HG03097 (cell line): ENCODE measurements at regions not wholly inside any gene's neighbourhood (a gene's known extent, or its start where the extent isn't known, plus 50 kb on each side); places are given as distances from the start of the nearest gene placed in this dataset.
"Not testable (repeated sequence)": the region's sequence is repeated elsewhere in the genome, so short reads cannot be mapped to it uniquely, and the experiment has no call there.

Source experiments
- ATAC-seq: cut with Tn5 transposase; IDR thresholded peaks from one replicate; pipeline ENCODE4 v1.9.1; 2021; ENCODE audit not compliant: unreplicated experiment, low FRiP score

- ATAC-seq = no peak
These were observed 50.5 kb upstream of the FOXP2 start for GRCh38 chr7:114364151-114364550.

DNA sequence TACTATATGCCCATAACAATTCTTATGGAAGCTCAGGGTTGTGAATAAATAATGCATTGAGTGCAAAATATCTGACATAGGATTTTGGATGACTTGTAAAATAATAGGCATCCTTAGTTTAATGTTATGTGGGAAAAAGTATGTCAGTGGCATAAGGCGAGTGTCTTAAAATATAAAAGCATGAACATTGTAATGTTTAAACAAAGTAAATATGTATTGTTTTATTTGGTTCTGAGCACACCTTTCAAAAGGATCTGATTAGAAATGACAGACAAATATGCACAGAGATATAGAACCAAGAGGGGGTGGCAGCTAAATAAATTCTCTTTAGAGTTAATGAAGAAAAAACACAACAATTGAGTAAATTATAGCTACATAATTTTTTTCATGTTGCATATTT is 51.3 kb upstream of the FOXP2 start:
- ATAC-seq = no peak

DNA sequence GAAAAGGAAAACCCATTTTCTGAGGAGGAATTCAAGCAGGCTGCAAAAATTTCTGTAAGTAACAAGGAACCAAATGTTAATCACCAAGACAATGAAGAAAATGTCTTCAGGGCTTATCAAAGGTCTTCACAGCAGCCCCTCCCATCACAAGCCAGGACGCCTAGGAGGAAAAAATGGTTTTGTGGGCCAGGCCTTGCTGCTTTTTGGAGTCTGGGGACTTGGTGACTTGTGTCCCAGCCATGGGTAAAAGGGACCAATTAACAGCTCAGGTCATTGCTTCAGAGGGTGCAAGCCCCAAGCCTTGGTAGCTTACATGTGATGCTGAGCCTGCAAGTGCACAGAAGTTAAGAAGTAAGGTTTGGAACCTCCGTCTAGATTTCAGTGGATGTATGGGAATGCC is 55.7 kb upstream of the FOXP2 start:
- ATAC-seq = no peak

- no peak for ATAC-seq
These were observed 58.5 kb upstream of the FOXP2 start for GRCh38 chr7:114356133-114356532.

DNA sequence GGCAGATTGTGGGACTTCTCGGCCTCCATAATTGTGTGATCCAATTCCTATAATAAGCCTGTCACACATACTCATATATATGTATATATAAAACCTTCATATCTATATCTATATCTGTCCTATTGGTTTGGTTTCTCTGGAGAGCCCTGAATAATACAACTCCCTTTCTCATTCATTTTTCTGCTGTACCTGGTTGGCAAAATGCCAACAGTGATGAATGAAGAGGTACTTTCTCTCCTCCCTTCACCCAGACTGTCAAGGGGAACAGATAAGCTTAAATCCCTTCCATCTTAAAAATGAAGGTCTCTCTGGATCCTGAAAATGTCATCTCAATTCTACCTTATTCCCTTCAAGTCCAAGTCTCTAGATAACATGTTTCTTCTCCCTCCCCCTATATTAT is 60.3 kb upstream of the FOXP2 start:
- ATAC-seq = no peak

GRCh38 chr7:114345494-114345893 is 69.1 kb upstream of the FOXP2 start:
- ATAC-seq = no peak

GRCh38 chr7:114343949-114344708 is 70.5 kb upstream of the FOXP2 start:
- no peak for ATAC-seq

GRCh38 chr7:114342431-114343179 is 72.0 kb upstream of the FOXP2 start:
- ATAC-seq = no peak

DNA sequence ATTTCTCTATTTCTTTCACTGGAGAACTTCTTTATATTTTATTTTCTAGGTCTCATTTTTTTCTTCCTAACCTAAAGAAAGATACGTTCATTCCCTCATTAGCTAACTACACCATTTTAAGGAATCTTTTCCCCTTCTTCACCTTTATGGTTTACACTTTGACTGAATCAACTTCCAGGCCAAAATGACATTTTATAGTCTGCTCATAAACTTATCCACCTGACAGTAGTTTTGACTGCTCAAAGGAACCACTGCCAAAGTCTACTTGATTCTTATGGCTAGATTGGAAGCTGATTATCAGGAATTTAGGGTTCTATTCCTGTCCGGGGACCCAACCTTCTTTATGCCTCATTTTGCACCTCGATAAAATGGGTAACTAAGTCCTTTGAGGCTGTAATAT is 73.0 kb upstream of the FOXP2 start:
- ATAC-seq = no peak

DNA sequence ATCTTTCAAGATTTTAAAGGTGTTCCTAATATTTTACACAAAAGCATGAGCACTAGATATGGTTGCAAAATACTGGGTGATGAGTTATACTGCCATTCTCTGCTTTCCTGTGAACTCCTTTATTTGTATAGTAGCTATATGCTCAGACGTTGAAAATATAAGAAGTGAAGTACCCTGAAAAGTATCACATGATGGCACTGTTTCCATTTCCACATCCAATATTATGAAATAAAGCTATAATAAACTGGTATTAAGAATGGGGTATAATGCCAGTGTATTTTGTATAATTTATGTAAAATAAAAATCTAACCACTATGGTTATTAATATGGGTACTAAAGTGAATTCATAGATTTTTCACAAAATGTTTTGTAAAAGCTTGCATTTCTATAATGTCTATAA is 79.6 kb upstream of the FOXP2 start:
- no peak for ATAC-seq

DNA sequence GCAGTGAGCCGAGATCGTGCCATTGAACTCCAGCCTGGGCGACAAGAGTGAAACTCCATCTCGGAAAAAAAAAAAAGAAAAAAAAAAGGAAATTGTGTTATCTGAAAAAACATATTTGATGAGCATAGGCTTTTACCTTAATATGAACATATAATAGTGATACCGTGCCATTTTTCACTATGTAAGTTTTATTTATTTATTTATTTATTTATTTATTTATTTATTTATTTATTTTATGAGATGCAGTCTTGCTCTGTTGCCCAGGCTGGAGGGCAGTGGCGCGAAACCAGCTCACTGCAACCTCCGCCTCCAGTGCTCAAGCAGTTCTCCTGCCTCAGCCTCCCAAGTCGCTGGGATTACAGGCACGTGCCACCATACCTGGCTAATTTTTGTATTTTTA is 85.2 kb upstream of the FOXP2 start:
- ATAC-seq = not testable (repeated sequence)

DNA sequence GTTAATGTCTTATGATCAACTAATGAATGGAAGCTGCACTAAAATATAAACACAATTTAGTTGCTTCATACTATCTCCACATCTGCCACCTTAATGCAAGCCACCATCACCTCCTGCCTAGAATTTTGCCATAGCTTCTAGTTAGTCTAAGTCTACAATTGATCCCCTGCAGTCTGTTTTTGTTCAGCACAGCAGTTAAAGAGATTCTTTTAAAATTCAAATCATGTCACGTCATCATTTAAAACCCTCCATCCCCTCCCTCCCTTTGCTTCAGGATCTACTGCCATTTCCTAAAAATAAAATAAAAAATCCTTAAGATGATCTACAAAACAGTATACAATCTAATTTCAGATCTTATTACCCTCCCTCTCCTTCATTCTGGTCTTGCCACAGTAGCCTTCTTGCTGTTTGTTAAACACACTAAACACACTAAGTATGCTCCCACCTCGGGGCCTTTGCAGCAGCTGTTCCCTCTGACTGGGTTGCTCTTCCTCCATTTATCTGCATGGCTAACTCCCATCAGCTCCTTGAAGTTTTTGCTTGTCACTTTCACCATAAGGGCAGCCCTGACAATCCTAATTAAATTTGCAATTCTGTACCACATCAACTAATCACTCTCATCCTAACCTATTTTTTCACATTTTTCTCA is 97.0 kb upstream of the FOXP2 start:
- no peak for ATAC-seq

GRCh38 chr7:114312649-114313048 is 102.0 kb upstream of the FOXP2 start:
- no peak for ATAC-seq

GRCh38 chr7:114310345-114311110 is 104.1 kb upstream of the FOXP2 start:
- no peak for ATAC-seq

DNA sequence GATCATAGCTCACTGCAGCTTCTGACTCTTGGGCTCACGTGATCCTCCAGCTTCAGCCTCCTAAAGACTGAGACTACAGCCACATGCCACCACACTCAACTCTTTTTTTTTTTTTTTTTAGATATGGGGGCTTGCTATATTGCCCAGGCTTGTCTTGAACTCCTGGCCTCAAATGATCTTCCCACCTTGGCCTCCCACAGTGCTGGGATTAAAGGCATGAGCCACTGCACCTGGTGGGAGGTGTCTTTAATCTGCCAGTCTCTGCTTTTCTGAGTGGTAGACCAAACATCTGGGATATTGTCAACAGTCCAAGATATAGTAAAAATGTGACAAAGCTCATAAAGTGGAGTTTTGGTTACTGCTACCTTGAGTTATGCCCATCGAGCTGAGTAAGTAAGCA is 104.9 kb upstream of the FOXP2 start:
- no peak for ATAC-seq

DNA sequence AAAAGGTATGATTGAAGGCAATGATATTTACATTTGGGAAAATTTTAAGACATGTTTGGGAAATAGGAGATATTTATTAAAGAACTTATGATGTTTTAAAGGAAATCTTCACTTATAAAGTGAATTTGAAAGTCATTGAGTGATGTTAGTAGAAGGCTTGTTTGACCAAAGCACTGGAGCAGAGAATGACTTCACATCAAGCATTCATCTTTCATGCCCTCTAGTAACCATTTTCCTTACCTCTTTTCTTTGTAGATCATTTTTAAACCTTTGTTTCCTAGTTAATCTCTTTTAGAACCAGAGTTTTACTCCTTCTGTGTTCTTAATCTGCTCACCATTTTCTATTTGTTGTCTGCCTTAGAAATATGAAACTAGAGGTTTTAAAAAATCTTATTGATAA is 111.3 kb upstream of the FOXP2 start:
- no peak for ATAC-seq

GRCh38 chr7:114302858-114303257 is 111.8 kb upstream of the FOXP2 start:
- no peak for ATAC-seq

- ATAC-seq = no peak
These were observed 116.6 kb upstream of the FOXP2 start for GRCh38 chr7:114298011-114298410.

DNA sequence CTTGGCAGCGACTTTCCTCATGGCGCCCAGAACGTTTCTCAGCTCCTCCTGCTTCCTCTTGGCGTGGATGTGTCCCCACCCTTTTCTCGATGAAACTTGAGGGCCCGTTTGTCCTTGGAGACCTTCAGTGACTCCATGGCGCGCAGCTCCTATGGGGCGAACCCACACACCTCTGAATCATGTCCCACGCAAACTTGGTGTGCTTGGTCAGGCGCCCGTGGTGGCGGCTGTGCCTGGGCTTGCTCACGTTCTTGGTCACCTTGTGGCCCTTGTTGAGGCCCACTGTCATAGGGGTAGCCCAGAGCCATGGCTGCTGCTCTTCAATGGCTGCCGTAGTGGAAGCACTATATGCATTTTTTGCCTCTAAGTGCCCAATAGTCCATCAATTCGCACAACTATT is 117.5 kb upstream of the FOXP2 start:
- ATAC-seq = no peak

GRCh38 chr7:114295522-114295921 is 119.1 kb upstream of the FOXP2 start:
- ATAC-seq = no peak

DNA sequence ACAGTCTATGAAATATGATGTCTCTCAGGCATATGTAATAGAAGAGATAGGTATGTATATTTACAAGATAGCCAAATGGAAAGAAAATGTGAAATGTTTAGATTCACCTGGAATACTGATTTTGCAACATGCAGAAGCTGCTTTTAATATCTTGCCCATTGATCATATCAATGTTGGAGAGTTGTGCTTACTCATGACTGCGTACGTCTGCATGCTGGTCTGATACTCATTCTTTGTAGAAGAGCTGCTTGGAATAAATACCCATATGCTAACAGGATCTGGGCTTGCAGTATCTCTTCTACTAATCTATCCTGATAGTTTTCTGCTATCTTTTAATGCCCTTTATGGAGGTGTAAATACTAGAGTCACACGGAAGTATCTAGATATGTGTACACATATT is 120.6 kb upstream of the FOXP2 start:
- no peak for ATAC-seq
